Activated T-cell treated with anti-CD3 and anti-CD28 coated beads for 4 hours (primary cell): ENCODE measurements at regions not wholly inside any gene's neighbourhood (a gene's known extent, or its start where the extent isn't known, plus 50 kb on each side); places are given as distances from the start of the nearest gene placed in this dataset.
"Not testable (repeated sequence)": the region's sequence is repeated elsewhere in the genome, so short reads cannot be mapped to it uniquely, and the experiment has no call there.

Source experiments
- DNase-seq: peaks from one replicate; pipeline ENCODE4 v3.0.0-alpha.2; 2020

GRCh38 chr4:147284256-147284835 lies 196.6 kb upstream of the EDNRA start:
- DNase-seq, result no peak

GRCh38 chr4:147284935-147285334 lies 196.0 kb upstream of the EDNRA start:
- no peak for DNase-seq

- DNase-seq, result no peak
Observed at GRCh38 chr4:147285751-147286150, 195.1 kb upstream of the EDNRA start.

- DNase-seq, result no peak
Observed at GRCh38 chr4:147286846-147287587, 193.9 kb upstream of the EDNRA start.

GRCh38 chr4:147287588-147287890 lies 193.4 kb upstream of the EDNRA start:
- no peak for DNase-seq

- DNase-seq, result no peak
Observed at GRCh38 chr4:147288512-147288911, 192.4 kb upstream of the EDNRA start.

- DNase-seq, result no peak
Observed at GRCh38 chr4:147289181-147289580, 191.7 kb upstream of the EDNRA start.

- not testable (repeated sequence) for DNase-seq
Observed at GRCh38 chr4:147292604-147293313, 188.1 kb upstream of the EDNRA start.

GRCh38 chr4:147293314-147293677 lies 187.6 kb upstream of the EDNRA start:
- DNase-seq, result not testable (repeated sequence)

- no peak for DNase-seq
Observed at GRCh38 chr4:147299205-147299604, 181.7 kb upstream of the EDNRA start.

- DNase-seq, result no peak
Observed at GRCh38 chr4:147303174-147303872, 177.6 kb upstream of the EDNRA start.

- DNase-seq, result no peak
Observed at GRCh38 chr4:147303873-147304229, 177.0 kb upstream of the EDNRA start.

- no peak for DNase-seq
Observed at GRCh38 chr4:147307896-147308674, 172.8 kb upstream of the EDNRA start.

GRCh38 chr4:147309434-147309833 lies 171.5 kb upstream of the EDNRA start:
- DNase-seq, result no peak

GRCh38 chr4:147310312-147310711 lies 170.6 kb upstream of the EDNRA start:
- DNase-seq, result no peak

- no peak for DNase-seq
Observed at GRCh38 chr4:147311956-147312355, 168.9 kb upstream of the EDNRA start.

- DNase-seq, result no peak
Observed at GRCh38 chr4:147312376-147313046, 168.4 kb upstream of the EDNRA start.

- DNase-seq, result no peak
Observed at GRCh38 chr4:147313108-147313507, 167.8 kb upstream of the EDNRA start.

GRCh38 chr4:147318586-147318985 lies 162.3 kb upstream of the EDNRA start:
- no peak for DNase-seq

- DNase-seq, result no peak
Observed at GRCh38 chr4:147325571-147325981, 155.3 kb upstream of the EDNRA start.

- no peak for DNase-seq
Observed at GRCh38 chr4:147326591-147326990, 154.3 kb upstream of the EDNRA start.

GRCh38 chr4:147327322-147327721 lies 153.6 kb upstream of the EDNRA start:
- no peak for DNase-seq
